HEK293 (cell line): ENCODE measurements at regions not wholly inside any gene's neighbourhood (a gene's known extent, or its start where the extent isn't known, plus 50 kb on each side); places are given as distances from the start of the nearest gene placed in this dataset.

Source experiments
- CTCF ChIA-PET: fragments of 350-600 bp; formaldehyde crosslinking; extraction: SDS; loops from one replicate; lab custom pipeline; 2021; ENCODE audit warnings: antibody characterized with exemption; lab: Yijun Ruan, JAX
- POLR2A ChIA-PET: fragments of 300-600 bp; formaldehyde crosslinking; extraction: SDS; loops from one replicate; lab custom pipeline; 2020; ENCODE audit warnings: antibody characterized with exemption, inconsistent platforms; lab: Yijun Ruan, JAX
- H3K27ac ChIP-seq: fragments of 200-500 bp; sonication (Bioruptor generic); 2 replicates; pipeline ENCODE4 v1.5.1; 2014; ENCODE audit warnings: low read depth, low read length, control low read depth, inconsistent platforms; ENCODE audit errors: extremely low read depth
- H3K36me3 ChIP-seq, 2 experiments: fragments of 200-500 bp in 1 of 2; sonication (Bioruptor generic) in 1 of 2; 1 replicate in 1 of 2; 2 replicates in 1 of 2; pipeline ENCODE4 v1.5.1; 2014 to 2017; ENCODE audit warnings: inconsistent platforms in 2 of 2, low read length in 2 of 2; ENCODE audit not compliant: control insufficient read depth in 2 of 2, insufficient read depth in 1 of 2
- H3K4me1 ChIP-seq: fragments of 200-500 bp; sonication (Bioruptor generic); 2 replicates; pipeline ENCODE4 v1.5.1; 2014; ENCODE audit warnings: mild to moderate bottlenecking, low read length, inconsistent platforms; ENCODE audit not compliant: control insufficient read depth, insufficient read depth
- H3K4me3 ChIP-seq: 2 replicates; pipeline ENCODE4 v1.5.1; 2011; ENCODE audit warnings: low read depth, mild to moderate bottlenecking, control low read depth, low read length, moderate library complexity
- H3K9me3 ChIP-seq: fragments of 200-500 bp; sonication (Bioruptor generic); 2 replicates; pipeline ENCODE4 v1.5.1; 2014; ENCODE audit warnings: low read depth, low read length, inconsistent platforms; ENCODE audit not compliant: control insufficient read depth, insufficient read depth
- HOXA7 ChIP-seq: sonication (generic); formaldehyde crosslinking; IDR thresholded peaks from 2 replicates; pipeline ENCODE4 v1.8.1; 2022; ENCODE audit warnings: missing genetic modification reagents, borderline replicate concordance
- KLF16 ChIP-seq: fragments of 450-650 bp; formaldehyde crosslinking; IDR thresholded peaks from 2 replicates; pipeline ENCODE4 v1.5.1; 2017; ENCODE audit warnings: missing biosample characterization, missing genetic modification characterization
- KLF8 ChIP-seq: fragments of 450-650 bp; formaldehyde crosslinking; IDR thresholded peaks from 2 replicates; pipeline ENCODE4 v1.5.1; 2016; ENCODE audit warnings: missing biosample characterization, missing genetic modification characterization
- YY2 ChIP-seq: fragments of 450-650 bp; formaldehyde crosslinking; IDR thresholded peaks from 2 replicates; pipeline ENCODE4 v1.5.1; 2016; ENCODE audit warnings: missing biosample characterization, missing genetic modification characterization
- ZBTB21 ChIP-seq: fragments of 450-650 bp; formaldehyde crosslinking; IDR thresholded peaks from 2 replicates; pipeline ENCODE4 v1.5.1; 2017; ENCODE audit warnings: missing biosample characterization, missing genetic modification characterization
- ZBTB48 ChIP-seq: fragments of 450-650 bp; formaldehyde crosslinking; IDR thresholded peaks from 2 replicates; pipeline ENCODE4 v1.5.1; 2016; ENCODE audit warnings: missing biosample characterization, missing genetic modification characterization
- ZIC2 ChIP-seq: fragments of 450-650 bp; formaldehyde crosslinking; IDR thresholded peaks from 2 replicates; pipeline ENCODE4 v1.5.1; 2016; ENCODE audit warnings: missing biosample characterization, missing genetic modification characterization
- ZNF10 ChIP-seq: fragments of 450-650 bp; formaldehyde crosslinking; IDR thresholded peaks from 2 replicates; pipeline ENCODE4 v1.5.1; 2017; ENCODE audit warnings: missing biosample characterization, missing genetic modification characterization
- ZNF175 ChIP-seq: fragments of 450-650 bp; formaldehyde crosslinking; IDR thresholded peaks from 2 replicates; pipeline ENCODE4 v1.5.1; 2016; ENCODE audit warnings: missing biosample characterization, missing genetic modification characterization
- ZNF211 ChIP-seq: fragments of 450-650 bp; formaldehyde crosslinking; IDR thresholded peaks from 2 replicates; pipeline ENCODE4 v1.5.1; 2016; ENCODE audit warnings: low read depth, missing biosample characterization, missing genetic modification characterization
- ZNF223 ChIP-seq: fragments of 450-650 bp; formaldehyde crosslinking; IDR thresholded peaks from 2 replicates; pipeline ENCODE4 v1.5.1; 2016; ENCODE audit warnings: missing biosample characterization, missing genetic modification characterization
- ZNF239 ChIP-seq: fragments of 450-650 bp; formaldehyde crosslinking; IDR thresholded peaks from 2 replicates; pipeline ENCODE4 v1.5.1; 2016; ENCODE audit warnings: missing biosample characterization, missing genetic modification characterization
- ZNF416 ChIP-seq: fragments of 450-650 bp; formaldehyde crosslinking; IDR thresholded peaks from 2 replicates; pipeline ENCODE4 v1.5.1; 2016; ENCODE audit warnings: missing biosample characterization, missing genetic modification characterization
- ZNF548 ChIP-seq: fragments of 450-650 bp; formaldehyde crosslinking; IDR thresholded peaks from 2 replicates; pipeline ENCODE4 v1.5.1; 2016; ENCODE audit warnings: missing biosample characterization, missing genetic modification characterization
- ZNF555 ChIP-seq: fragments of 450-650 bp; formaldehyde crosslinking; conservative IDR thresholded peaks from 2 replicates; pipeline ENCODE4 v1.5.1; 2017; ENCODE audit warnings: missing biosample characterization, mild to moderate bottlenecking, missing genetic modification characterization, inconsistent platforms
- ZNF596 ChIP-seq: fragments of 450-650 bp; IDR thresholded peaks from 2 replicates; pipeline ENCODE4 v1.5.0; 2018; ENCODE audit warnings: missing biosample characterization, mild to moderate bottlenecking, missing genetic modification characterization, moderate library complexity
- ZNF610 ChIP-seq: fragments of 450-650 bp; formaldehyde crosslinking; IDR thresholded peaks from 2 replicates; pipeline ENCODE4 v1.5.1; 2016; ENCODE audit warnings: missing biosample characterization, missing genetic modification characterization, borderline replicate concordance
- ZNF701 ChIP-seq: fragments of 450-650 bp; formaldehyde crosslinking; IDR thresholded peaks from 2 replicates; pipeline ENCODE4 v1.5.1; 2016; ENCODE audit warnings: missing biosample characterization, missing genetic modification characterization
- ZXDB ChIP-seq: fragments of 450-650 bp; formaldehyde crosslinking; IDR thresholded peaks from 2 replicates; pipeline ENCODE4 v1.5.1; 2016; ENCODE audit warnings: missing biosample characterization, missing genetic modification characterization
- TF ChIP-seq, protein P1 (sequence below): fragments of 450-650 bp; formaldehyde crosslinking; IDR thresholded peaks from 2 replicates; pipeline ENCODE4 v1.5.1; 2016; ENCODE audit warnings: missing biosample characterization, missing genetic modification characterization
- TF ChIP-seq, protein P2 (sequence below): fragments of 450-650 bp; formaldehyde crosslinking; IDR thresholded peaks from 2 replicates; pipeline ENCODE4 v1.5.1; 2016; ENCODE audit warnings: missing biosample characterization, missing genetic modification characterization
- TF ChIP-seq, protein P3 (sequence below): fragments of 450-650 bp; formaldehyde crosslinking; IDR thresholded peaks from 2 replicates; pipeline ENCODE4 v1.5.1; 2016; ENCODE audit warnings: missing biosample characterization, missing genetic modification characterization

DNA sequence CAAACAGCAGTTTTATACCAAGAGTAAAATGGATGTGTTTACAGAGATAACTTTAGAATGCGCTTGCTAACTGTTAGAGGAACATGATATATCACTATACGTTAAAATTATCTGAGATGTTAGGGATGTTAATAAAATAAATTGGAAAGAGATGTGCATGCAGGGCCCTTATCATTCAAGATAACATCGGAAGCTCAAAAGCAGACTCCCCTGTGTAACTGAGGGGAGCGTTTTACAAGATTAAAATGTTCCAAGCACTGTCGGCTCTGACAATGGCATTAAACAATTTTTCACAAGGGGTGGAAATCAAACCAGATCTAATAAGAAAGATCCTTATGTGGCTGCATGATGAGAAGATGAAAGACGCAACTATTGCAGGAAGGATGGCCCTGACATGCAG is 53.3 kb upstream of the DCC start (continued):
- TF ChIP-seq, protein P1, sequence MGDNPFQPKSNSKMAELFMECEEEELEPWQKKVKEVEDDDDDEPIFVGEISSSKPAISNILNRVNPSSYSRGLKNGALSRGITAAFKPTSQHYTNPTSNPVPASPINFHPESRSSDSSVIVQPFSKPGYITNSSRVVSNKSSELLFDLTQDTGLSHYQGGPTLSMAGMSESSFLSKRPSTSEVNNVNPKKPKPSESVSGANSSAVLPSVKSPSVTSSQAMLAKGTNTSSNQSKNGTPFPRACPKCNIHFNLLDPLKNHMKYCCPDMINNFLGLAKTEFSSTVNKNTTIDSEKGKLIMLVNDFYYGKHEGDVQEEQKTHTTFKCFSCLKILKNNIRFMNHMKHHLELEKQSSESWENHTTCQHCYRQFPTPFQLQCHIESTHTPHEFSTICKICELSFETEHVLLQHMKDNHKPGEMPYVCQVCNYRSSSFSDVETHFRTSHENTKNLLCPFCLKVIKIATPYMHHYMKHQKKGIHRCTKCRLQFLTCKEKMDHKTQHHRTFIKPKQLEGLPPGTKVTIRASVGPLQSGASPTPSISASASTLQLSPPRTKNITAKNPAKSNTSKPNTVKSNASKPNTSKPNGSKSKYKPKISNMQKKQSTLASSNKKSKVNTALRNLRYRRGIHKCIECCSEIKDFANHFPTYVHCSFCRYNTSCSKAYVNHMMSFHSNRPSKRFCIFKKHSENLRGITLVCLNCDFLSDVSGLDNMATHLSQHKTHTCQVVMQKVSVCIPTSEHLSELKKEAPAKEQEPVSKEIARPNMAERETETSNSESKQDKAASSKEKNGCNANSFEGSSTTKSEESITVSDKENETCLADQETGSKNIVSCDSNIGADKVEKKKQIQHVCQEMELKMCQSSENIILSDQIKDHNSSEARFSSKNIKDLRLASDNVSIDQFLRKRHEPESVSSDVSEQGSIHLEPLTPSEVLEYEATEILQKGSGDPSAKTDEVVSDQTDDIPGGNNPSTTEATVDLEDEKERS = no peak
- TF ChIP-seq ZIC2 (no peak), ZNF10 (tag by site-specific recombination) (no peak), ZNF223 (tag by site-specific recombination) (no peak)

DNA sequence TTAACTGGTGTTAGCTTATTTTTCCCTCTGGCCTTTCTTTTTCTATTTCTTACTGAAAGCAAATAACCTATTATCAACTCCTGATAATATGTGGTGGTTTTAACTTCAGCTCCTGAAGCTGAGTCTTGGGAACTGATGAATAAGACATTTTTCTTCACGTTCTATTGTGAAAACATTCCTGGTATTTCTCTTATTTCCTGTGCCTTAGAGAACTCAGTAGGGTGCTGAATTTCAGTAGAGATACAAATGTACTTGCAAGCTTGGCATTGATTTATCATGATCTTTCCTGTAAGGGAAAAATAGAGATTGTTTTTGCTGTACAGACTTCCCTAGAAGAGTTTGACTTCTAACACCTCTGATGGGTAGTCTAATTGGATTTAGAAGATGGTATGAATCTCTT is 52.8 kb upstream of the DCC start:
- Histone ChIP-seq H3K27ac (no peak overlapping the region), H3K4me3 (no peak overlapping the region), H3K9me3 (no peaks in the 10 kb centered on the region), H3K36me3 (no peaks in the 10 kb centered on the region), H3K4me1 (no peaks in the 10 kb centered on the region)
- CTCF ChIA-PET = interaction anchor here (0.6 kb wide), 3 partner anchors 24 to 1826 kb away, joined by 3 to 5 read pairs (median 3); no protein-coding TSS in a partner anchor
- POLR2A ChIA-PET = no interaction called here
- TF ChIP-seq HOXA7 (no peak), ZNF555 (tag by site-specific recombination) (no peak), ZXDB (tag by site-specific recombination) (no peak), ZNF239 (no peak), YY2 (no peak), ZNF610 (tag by site-specific recombination) (no peak), ZNF548 (tag by site-specific recombination) (no peak), ZNF701 (tag by site-specific recombination) (no peak), KLF16 (no peak), ZNF416 (tag by site-specific recombination) (no peak), ZNF596 (tag by site-specific recombination) (no peak), ZNF211 (tag by site-specific recombination) (no peak), ZNF175 (tag by site-specific recombination) (no peak), ZBTB21 (tag by site-specific recombination) (no peak), KLF8 (no peak), ZBTB48 (tag by site-specific recombination) (no peak)
- TF ChIP-seq, protein P2, sequence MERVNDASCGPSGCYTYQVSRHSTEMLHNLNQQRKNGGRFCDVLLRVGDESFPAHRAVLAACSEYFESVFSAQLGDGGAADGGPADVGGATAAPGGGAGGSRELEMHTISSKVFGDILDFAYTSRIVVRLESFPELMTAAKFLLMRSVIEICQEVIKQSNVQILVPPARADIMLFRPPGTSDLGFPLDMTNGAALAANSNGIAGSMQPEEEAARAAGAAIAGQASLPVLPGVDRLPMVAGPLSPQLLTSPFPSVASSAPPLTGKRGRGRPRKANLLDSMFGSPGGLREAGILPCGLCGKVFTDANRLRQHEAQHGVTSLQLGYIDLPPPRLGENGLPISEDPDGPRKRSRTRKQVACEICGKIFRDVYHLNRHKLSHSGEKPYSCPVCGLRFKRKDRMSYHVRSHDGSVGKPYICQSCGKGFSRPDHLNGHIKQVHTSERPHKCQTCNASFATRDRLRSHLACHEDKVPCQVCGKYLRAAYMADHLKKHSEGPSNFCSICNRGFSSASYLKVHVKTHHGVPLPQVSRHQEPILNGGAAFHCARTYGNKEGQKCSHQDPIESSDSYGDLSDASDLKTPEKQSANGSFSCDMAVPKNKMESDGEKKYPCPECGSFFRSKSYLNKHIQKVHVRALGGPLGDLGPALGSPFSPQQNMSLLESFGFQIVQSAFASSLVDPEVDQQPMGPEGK (tag by site-specific recombination) = no peak
- TF ChIP-seq, protein P3, sequence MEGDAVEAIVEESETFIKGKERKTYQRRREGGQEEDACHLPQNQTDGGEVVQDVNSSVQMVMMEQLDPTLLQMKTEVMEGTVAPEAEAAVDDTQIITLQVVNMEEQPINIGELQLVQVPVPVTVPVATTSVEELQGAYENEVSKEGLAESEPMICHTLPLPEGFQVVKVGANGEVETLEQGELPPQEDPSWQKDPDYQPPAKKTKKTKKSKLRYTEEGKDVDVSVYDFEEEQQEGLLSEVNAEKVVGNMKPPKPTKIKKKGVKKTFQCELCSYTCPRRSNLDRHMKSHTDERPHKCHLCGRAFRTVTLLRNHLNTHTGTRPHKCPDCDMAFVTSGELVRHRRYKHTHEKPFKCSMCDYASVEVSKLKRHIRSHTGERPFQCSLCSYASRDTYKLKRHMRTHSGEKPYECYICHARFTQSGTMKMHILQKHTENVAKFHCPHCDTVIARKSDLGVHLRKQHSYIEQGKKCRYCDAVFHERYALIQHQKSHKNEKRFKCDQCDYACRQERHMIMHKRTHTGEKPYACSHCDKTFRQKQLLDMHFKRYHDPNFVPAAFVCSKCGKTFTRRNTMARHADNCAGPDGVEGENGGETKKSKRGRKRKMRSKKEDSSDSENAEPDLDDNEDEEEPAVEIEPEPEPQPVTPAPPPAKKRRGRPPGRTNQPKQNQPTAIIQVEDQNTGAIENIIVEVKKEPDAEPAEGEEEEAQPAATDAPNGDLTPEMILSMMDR = no peak
